ENCODE measurements at regions not wholly inside any gene's neighbourhood (a gene's known extent, or its start where the extent isn't known, plus 50 kb on each side); places are given as distances from the start of the nearest gene placed in this dataset.
A peak's percentile ranks its signal among the peaks of the same experiment; 100 is the strongest.

DNA sequence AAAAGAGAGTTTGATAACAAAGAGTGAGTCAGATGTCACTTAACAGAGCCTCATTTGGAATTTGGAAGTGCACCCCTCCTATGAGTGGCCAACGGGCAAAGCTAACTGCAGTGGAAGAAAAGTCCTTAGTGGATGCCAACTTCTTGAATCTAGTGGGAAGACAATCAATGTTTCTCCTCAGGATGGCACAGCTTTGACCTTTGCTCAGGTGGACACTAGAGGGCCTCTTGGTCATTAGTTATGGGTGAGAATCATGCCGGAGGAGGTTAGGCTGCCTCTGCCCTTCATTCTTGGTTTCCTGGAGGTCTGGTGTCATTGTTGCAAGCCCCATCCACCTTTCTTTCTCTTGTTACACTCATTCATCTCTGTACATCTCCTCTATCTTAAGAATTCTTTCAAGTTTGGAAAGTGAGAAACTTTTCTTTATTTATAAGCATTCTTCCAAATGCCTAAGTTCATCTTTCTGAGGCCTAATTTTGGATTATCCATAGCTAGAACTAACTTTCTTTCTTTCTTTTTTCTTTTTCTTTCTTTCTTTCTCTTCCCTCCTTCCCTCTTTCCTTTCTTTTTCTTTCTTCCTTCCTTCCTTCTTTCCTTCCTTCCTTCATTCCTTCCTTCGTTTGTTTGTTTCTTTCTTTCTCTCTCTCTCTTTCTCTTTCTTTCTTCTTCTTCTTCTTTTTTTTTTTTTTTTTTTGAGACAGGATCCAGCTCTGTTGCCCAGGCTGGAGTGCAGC is 327.2 kb upstream of the TSHZ3 start:
- TF ChIP-seq, protein P1, sequence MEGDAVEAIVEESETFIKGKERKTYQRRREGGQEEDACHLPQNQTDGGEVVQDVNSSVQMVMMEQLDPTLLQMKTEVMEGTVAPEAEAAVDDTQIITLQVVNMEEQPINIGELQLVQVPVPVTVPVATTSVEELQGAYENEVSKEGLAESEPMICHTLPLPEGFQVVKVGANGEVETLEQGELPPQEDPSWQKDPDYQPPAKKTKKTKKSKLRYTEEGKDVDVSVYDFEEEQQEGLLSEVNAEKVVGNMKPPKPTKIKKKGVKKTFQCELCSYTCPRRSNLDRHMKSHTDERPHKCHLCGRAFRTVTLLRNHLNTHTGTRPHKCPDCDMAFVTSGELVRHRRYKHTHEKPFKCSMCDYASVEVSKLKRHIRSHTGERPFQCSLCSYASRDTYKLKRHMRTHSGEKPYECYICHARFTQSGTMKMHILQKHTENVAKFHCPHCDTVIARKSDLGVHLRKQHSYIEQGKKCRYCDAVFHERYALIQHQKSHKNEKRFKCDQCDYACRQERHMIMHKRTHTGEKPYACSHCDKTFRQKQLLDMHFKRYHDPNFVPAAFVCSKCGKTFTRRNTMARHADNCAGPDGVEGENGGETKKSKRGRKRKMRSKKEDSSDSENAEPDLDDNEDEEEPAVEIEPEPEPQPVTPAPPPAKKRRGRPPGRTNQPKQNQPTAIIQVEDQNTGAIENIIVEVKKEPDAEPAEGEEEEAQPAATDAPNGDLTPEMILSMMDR (IDR thresholded peaks at IDR 0.05; ENCODE audit: control extremely low read depth in 1 of 3, insufficient read depth in 1 of 3, low read depth in 1 of 3, low read length in 3 of 3) = peak; percentile 31 to 72 (median 64)
- no peak for TF ChIP-seq BCL11A (IDR thresholded peaks at IDR 0.05; ENCODE audit: low read depth in 2 of 2, low read length in 2 of 2)
- TF ChIP-seq NRF1 (IDR thresholded peaks at IDR 0.05; ENCODE audit: low read depth, low read length) = no peak
- TF ChIP-seq CHD2 (IDR thresholded peaks at IDR 0.05; ENCODE audit: low read length) = no peak
- TF ChIP-seq YY1 (IDR thresholded peaks at IDR 0.05; ENCODE audit: low read depth, low read length) = no peak
- TF ChIP-seq KDM4A (IDR thresholded peaks at IDR 0.05; ENCODE audit: low read depth, low read length, severe bottlenecking) = no peak
- no peak for TF ChIP-seq JUND (IDR thresholded peaks at IDR 0.05; ENCODE audit: low read length)
- TF ChIP-seq ZNF274 (IDR thresholded peaks at IDR 0.05; ENCODE audit: borderline replicate concordance, extremely low read depth, low read length) = no peak
- TF ChIP-seq, protein P2, sequence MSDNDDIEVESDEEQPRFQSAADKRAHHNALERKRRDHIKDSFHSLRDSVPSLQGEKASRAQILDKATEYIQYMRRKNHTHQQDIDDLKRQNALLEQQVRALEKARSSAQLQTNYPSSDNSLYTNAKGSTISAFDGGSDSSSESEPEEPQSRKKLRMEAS (IDR thresholded peaks at IDR 0.05) = no peak
- TF ChIP-seq EZH2 (IDR thresholded peaks at IDR 0.05; ENCODE audit: low read depth, low read length, severe bottlenecking) = no peak
- TF ChIP-seq CBX8 (IDR thresholded peaks at IDR 0.05; ENCODE audit: borderline replicate concordance, low read depth, low read length) = no peak
- TF ChIP-seq JUN (IDR thresholded peaks at IDR 0.05; ENCODE audit: low read depth, low read length) = no peak
- TF ChIP-seq POLR2AphosphoS5 (IDR thresholded peaks at IDR 0.05; ENCODE audit: low read depth, low read length) = no peak
- TF ChIP-seq, protein P3, sequence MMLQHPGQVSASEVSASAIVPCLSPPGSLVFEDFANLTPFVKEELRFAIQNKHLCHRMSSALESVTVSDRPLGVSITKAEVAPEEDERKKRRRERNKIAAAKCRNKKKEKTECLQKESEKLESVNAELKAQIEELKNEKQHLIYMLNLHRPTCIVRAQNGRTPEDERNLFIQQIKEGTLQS (IDR thresholded peaks at IDR 0.05; ENCODE audit: insufficient read depth, low read depth, low read length) = no peak
